A172 (cell line): ENCODE measurements at regions not wholly inside any gene's neighbourhood (a gene's known extent, or its start where the extent isn't known, plus 50 kb on each side); places are given as distances from the start of the nearest gene placed in this dataset.

Experiments
- DNase-seq: peaks from one replicate; pipeline ENCODE4 v3.0.0-alpha.2; 2015; ENCODE audit warnings: low spot score

GRCh38 chr16:55264949-55265348 lies 59.1 kb upstream of the IRX6 start:
- DNase-seq = no peak

GRCh38 chr16:55265926-55266325 lies 58.1 kb upstream of the IRX6 start:
- no peak for DNase-seq

GRCh38 chr16:55271945-55272513 lies 52.0 kb upstream of the IRX6 start:
- no peak for DNase-seq

GRCh38 chr16:55272744-55273143 lies 51.3 kb upstream of the IRX6 start:
- DNase-seq = no peak

- DNase-seq = no peak
Measured at GRCh38 chr16:55273356-55273755, 50.6 kb upstream of the IRX6 start.

GRCh38 chr16:55273959-55274358 lies 50.0 kb upstream of the IRX6 start:
- DNase-seq = no peak
